Fibroblast of lung (primary cell): ENCODE measurements at regions not wholly inside any gene's neighbourhood (a gene's known extent, or its start where the extent isn't known, plus 50 kb on each side); places are given as distances from the start of the nearest gene placed in this dataset.

Experiments used
- DNase-seq, 2 donors: peaks; one replicate each; pipeline versions ENCODE4 v3.0.0 to v3.0.0-alpha.2; 2010; ENCODE audit warnings: low read depth in 2 of 2
- H2AFZ ChIP-seq: 2 replicates; pipeline ENCODE4 v1.5.1; 2012; ENCODE audit warnings: low read length, control low read depth, inconsistent platforms
- H3K27ac ChIP-seq: 2 replicates; pipeline ENCODE4 v1.5.1; 2011; ENCODE audit warnings: low read length, control low read depth; ENCODE audit not compliant: insufficient read depth
- H3K27me3 ChIP-seq: 2 replicates; pipeline ENCODE4 v1.5.1; 2011; ENCODE audit warnings: mild to moderate bottlenecking, low read length; ENCODE audit not compliant: control insufficient read depth, insufficient read depth
- H3K36me3 ChIP-seq: 2 replicates; pipeline ENCODE4 v1.5.1; 2011; ENCODE audit warnings: low read length; ENCODE audit not compliant: control insufficient read depth, insufficient read depth
- H3K4me1 ChIP-seq: 2 replicates; pipeline ENCODE4 v1.5.1; 2011; ENCODE audit warnings: low read length; ENCODE audit not compliant: control insufficient read depth, insufficient read depth; ENCODE audit errors: extremely low read depth
- H3K4me2 ChIP-seq: 2 replicates; pipeline ENCODE4 v1.5.1; 2011; ENCODE audit warnings: low read length, control low read depth; ENCODE audit not compliant: insufficient read depth; ENCODE audit errors: extremely low read depth
- H3K4me3 ChIP-seq, 4 experiments: fragments of 200-600 bp in 1 of 4; sonication (generic) in 1 of 4; replicated peaks in 1 of 4; 2 replicates each; pipeline ENCODE4 v1.5.1; 2011 to 2016; ENCODE audit warnings: low read length in 4 of 4, low read depth in 3 of 4, mild to moderate bottlenecking in 3 of 4, control low read depth in 2 of 4, inconsistent platforms in 1 of 4, mixed read lengths in 1 of 4; ENCODE audit not compliant: insufficient read depth in 1 of 4; ENCODE audit errors: control extremely low read depth in 1 of 4
- H3K79me2 ChIP-seq: 2 replicates; pipeline ENCODE4 v1.5.1; 2012; ENCODE audit warnings: mild to moderate bottlenecking, low read length, inconsistent platforms; ENCODE audit not compliant: control insufficient read depth, insufficient read depth
- H3K9ac ChIP-seq: 2 replicates; pipeline ENCODE4 v1.5.1; 2011; ENCODE audit warnings: mild to moderate bottlenecking, low read length, control low read depth; ENCODE audit not compliant: insufficient read depth
- H3K9me3 ChIP-seq: 2 replicates; pipeline ENCODE4 v1.5.1; 2012; ENCODE audit warnings: low read depth, low read length; ENCODE audit not compliant: control insufficient read depth, insufficient read depth
- H4K20me1 ChIP-seq: 2 replicates; pipeline ENCODE4 v1.5.1; 2011; ENCODE audit warnings: low read length; ENCODE audit not compliant: control insufficient read depth, insufficient read depth; ENCODE audit errors: extremely low read depth
- CTCF ChIP-seq, 2 donors: IDR thresholded peaks in 1 of 2; conservative IDR thresholded peaks in 1 of 2; 1 replicate in 1 of 2; 2 replicates in 1 of 2; pipeline ENCODE4 v1.5.1; 2011 to 2012; ENCODE audit warnings: low read length in 2 of 2, control low read depth in 1 of 2, inconsistent platforms in 1 of 2, low read depth in 1 of 2, mild to moderate bottlenecking in 1 of 2
- EZH2 ChIP-seq: IDR thresholded peaks from 2 replicates; pipeline ENCODE4 v1.5.1; 2012; ENCODE audit warnings: low read length, control low read depth, mild to moderate bottlenecking; ENCODE audit errors: missing control alignments

GRCh38 chr18:40326985-40327384 lies 1628.0 kb upstream of the PIK3C3 start:
- H3K9me3 ChIP-seq, result no peaks in the 10 kb centered on the region
- H3K27me3 ChIP-seq, result no peaks in the 10 kb centered on the region
- no peak overlapping the region for H3K9ac ChIP-seq
- H2AFZ ChIP-seq, result no peak overlapping the region
- H3K79me2 ChIP-seq, result no peaks in the 10 kb centered on the region
- TF ChIP-seq CTCF (conservative IDR thresholded peaks at IDR 0.05 in 1 of 2, IDR thresholded peaks at IDR 0.05 in 1 of 2; ENCODE audit: low read depth in 1 of 2, low read length in 2 of 2) (no peak), EZH2 (no peak)
- no peaks in the 10 kb centered on the region for H4K20me1 ChIP-seq
- H3K4me2 ChIP-seq, result no peak overlapping the region
- H3K27ac ChIP-seq, result no peak overlapping the region
- no peak overlapping the region for H3K4me3 ChIP-seq
- DNase-seq, result no peak
- no peaks in the 10 kb centered on the region for H3K36me3 ChIP-seq
- H3K4me1 ChIP-seq, result no peaks in the 10 kb centered on the region

- no peak overlapping the region for H2AFZ ChIP-seq
- H3K4me2 ChIP-seq, result no peak overlapping the region
- no peaks in the 10 kb centered on the region for H4K20me1 ChIP-seq
- no peaks in the 10 kb centered on the region for H3K36me3 ChIP-seq
- H3K9me3 ChIP-seq, result no peaks in the 10 kb centered on the region
- H3K4me1 ChIP-seq, result no peaks in the 10 kb centered on the region
- H3K9ac ChIP-seq, result no peak overlapping the region
- H3K4me3 ChIP-seq, result no peak overlapping the region
- no peak overlapping the region for H3K27ac ChIP-seq
- H3K79me2 ChIP-seq, result no peaks in the 10 kb centered on the region
- H3K27me3 ChIP-seq, result no peaks in the 10 kb centered on the region
- TF ChIP-seq EZH2 (no peak), CTCF (conservative IDR thresholded peaks at IDR 0.05 in 1 of 2, IDR thresholded peaks at IDR 0.05 in 1 of 2; ENCODE audit: low read depth in 1 of 2, low read length in 2 of 2) (no peak)
- no peak for DNase-seq
Measured at GRCh38 chr18:40325988-40326387, 1629.0 kb upstream of the PIK3C3 start.

GRCh38 chr18:40314199-40314598 lies 1640.8 kb upstream of the PIK3C3 start:
- no peak overlapping the region for H2AFZ ChIP-seq

More at GRCh38 chr18:40314199-40314598, 1640.8 kb upstream of the PIK3C3 start:
- Histone ChIP-seq H3K27ac (no peak overlapping the region), H3K4me2 (no peak overlapping the region), H3K36me3 (no peaks in the 10 kb centered on the region), H3K9me3 (no peaks in the 10 kb centered on the region), H3K27me3 (no peaks in the 10 kb centered on the region), H3K4me3 (no peak overlapping the region), H4K20me1 (no peaks in the 10 kb centered on the region), H3K9ac (no peak overlapping the region), H3K79me2 (no peaks in the 10 kb centered on the region), H3K4me1 (no peaks in the 10 kb centered on the region)
- TF ChIP-seq CTCF (conservative IDR thresholded peaks at IDR 0.05 in 1 of 2, IDR thresholded peaks at IDR 0.05 in 1 of 2; ENCODE audit: low read depth in 1 of 2, low read length in 2 of 2) (no peak), EZH2 (no peak)
- DNase-seq, result no peak
